Fibroblast of pulmonary artery (primary cell): ENCODE measurements at regions not wholly inside any gene's neighbourhood (a gene's known extent, or its start where the extent isn't known, plus 50 kb on each side); places are given as distances from the start of the nearest gene placed in this dataset.

Experiments used
- DNase-seq: peaks from one replicate; pipeline ENCODE4 v3.0.0-alpha.2; 2010; ENCODE audit warnings: low read depth
- H3K4me3 ChIP-seq: replicated peaks from 2 replicates; pipeline ENCODE4 v1.5.1; 2011; ENCODE audit warnings: low read depth, mild to moderate bottlenecking, control low read depth, low read length, moderate library complexity
- TF ChIP-seq, protein P1 (sequence below): IDR thresholded peaks from 2 replicates; pipeline ENCODE4 v1.5.1; 2011; ENCODE audit warnings: mild to moderate bottlenecking, control low read depth, low read length, inconsistent platforms; ENCODE audit errors: missing control alignments

- no peak overlapping the region for H3K4me3 ChIP-seq
- no peak for DNase-seq
- TF ChIP-seq, protein P1, sequence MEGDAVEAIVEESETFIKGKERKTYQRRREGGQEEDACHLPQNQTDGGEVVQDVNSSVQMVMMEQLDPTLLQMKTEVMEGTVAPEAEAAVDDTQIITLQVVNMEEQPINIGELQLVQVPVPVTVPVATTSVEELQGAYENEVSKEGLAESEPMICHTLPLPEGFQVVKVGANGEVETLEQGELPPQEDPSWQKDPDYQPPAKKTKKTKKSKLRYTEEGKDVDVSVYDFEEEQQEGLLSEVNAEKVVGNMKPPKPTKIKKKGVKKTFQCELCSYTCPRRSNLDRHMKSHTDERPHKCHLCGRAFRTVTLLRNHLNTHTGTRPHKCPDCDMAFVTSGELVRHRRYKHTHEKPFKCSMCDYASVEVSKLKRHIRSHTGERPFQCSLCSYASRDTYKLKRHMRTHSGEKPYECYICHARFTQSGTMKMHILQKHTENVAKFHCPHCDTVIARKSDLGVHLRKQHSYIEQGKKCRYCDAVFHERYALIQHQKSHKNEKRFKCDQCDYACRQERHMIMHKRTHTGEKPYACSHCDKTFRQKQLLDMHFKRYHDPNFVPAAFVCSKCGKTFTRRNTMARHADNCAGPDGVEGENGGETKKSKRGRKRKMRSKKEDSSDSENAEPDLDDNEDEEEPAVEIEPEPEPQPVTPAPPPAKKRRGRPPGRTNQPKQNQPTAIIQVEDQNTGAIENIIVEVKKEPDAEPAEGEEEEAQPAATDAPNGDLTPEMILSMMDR, result no peak
Observed at GRCh38 chr14:101227611-101228594, 324.4 kb upstream of the RTL1 start.

- DNase-seq, result no peak
Observed at GRCh38 chr14:101228949-101229541, 325.5 kb upstream of the RTL1 start.

DNA sequence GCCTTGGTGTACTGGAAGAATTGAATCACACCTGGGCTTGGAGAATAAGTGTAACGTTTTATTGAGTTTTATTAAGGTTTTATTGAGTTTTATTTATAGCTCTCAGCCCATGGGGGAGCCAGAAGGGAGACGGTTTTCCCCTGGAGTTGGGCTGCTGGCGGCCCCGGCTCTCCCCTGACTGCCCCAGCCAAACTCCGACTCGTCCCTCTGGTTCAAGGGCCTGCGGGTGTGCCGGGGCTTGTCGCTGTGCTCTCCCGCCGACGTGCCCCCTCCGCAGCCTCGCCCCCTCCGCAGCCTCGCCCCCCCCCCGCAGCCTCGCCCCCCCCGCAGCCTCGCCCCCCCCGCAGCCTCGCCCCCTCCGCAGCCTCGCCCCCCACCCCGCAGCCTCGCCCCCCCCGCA is 326.1 kb upstream of the RTL1 start:
- TF ChIP-seq, protein P1, result no peak
- no peak for DNase-seq
- peak overlapping the region; percentile 39 for H3K4me3 ChIP-seq

More at GRCh38 chr14:101228949-101229541, 325.5 kb upstream of the RTL1 start:
- TF ChIP-seq, protein P1, result no peak
- H3K4me3 ChIP-seq, result peak overlapping the region; percentile 39

DNA sequence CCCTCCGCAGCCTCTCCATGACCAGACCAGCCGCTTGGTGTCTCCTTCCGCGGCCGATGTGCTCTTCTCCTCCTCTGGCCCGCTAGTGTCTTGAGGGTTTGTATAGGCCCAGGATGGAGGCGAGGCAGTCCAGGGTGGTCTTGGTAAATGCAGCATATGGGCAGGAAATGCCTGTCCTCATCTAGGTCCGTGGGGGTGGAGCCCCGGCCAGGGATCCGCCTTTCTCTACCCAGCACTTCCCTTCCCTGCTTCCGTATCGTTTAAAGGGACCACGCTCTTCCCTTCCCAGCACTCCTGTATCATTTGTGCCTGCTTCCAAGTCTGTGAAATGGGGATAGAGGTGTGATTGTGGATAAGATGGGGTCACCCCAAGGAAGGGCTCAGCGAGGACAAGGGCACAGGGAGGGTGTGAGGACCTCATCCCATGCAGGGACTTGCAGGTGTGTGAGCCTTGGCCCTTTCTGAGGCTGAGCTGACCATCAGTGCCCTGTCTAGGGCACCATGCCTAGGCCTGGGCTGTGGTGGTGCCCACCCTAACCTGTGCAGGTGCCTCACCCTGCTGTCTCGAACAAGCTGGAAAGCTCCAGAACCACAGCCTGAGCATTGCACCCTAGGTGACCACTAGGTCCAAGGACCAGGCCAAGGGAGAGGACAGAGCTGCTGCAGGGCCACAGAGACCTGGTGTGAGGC is 326.8 kb upstream of the RTL1 start:
- TF ChIP-seq, protein P1, result no peak
- peak overlapping the region; percentile 32 for H3K4me3 ChIP-seq
- peak; percentile 43 for DNase-seq

DNA sequence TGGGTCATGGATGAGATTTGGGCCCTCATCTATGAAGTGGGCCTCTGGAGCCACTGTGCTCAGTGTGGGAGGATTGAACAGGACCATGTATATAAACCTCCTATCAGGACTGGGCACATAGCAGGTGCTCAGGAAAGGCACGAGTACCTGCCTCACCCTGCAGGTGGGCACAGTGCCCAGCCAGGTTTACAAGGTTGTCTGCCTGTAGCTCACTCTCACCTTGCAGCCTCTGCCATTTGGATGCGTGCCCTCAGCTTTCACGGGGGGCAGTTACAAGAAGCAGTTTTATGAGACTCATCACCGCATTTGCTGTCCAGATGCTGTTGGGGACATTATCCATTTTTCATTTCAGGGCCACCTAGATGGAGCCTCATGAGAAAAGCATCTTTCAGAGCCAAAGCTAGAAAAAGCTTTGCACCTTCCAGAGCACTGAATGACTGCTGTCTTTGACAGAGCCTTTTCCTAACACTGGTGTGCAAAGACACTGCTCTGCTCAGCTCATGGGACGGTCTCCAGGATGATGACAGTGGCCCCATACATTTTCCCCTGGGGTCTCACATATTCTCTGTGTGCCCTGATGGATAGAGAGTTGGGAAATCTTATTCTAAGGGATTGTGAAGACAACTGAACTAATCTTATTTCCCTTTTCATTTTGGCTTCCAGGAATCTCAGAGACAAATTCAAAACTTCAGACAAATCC is 327.5 kb upstream of the RTL1 start:
- DNase-seq, result no peak
- H3K4me3 ChIP-seq, result no peak overlapping the region
- TF ChIP-seq, protein P1, result no peak

DNA sequence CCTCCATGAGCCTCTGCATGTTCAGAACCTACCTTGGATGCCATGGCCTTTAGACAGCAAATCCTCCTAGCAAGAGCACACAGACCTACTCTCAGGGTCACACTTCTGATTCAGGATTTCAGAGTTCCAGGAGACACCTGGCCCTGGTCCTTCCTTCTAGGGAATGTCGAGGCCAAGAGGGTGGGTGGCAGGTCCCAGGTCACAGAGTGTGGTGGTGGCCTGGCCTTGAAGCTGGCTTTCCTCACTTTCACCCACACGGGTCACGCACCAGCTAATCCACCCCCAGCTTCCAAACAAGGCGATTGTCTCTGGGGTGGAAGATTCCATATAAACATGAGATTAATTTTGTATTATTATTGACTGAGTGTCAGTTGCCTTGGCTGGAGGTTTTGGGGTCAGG is 328.3 kb upstream of the RTL1 start:
- H3K4me3 ChIP-seq, result no peak overlapping the region

More for the DNA sequence above, 328.3 kb upstream of the RTL1 start:
- no peak for DNase-seq
- TF ChIP-seq, protein P1, result no peak
